SU-DHL-6 (cell line): ENCODE measurements at regions not wholly inside any gene's neighbourhood (a gene's known extent, or its start where the extent isn't known, plus 50 kb on each side); places are given as distances from the start of the nearest gene placed in this dataset.
"Not testable (repeated sequence)": the region's sequence is repeated elsewhere in the genome, so short reads cannot be mapped to it uniquely, and the experiment has no call there.

Source experiments
- H2AFZ ChIP-seq: fragments of 200-600 bp; sonication (generic); 2 replicates; pipeline ENCODE4 v1.6.1; 2014; ENCODE audit warnings: low read depth, mild to moderate bottlenecking, moderate library complexity, mixed read lengths, antibody characterized with exemption, low read length; ENCODE audit not compliant: severe bottlenecking
- H3F3A ChIP-seq: fragments of 200-600 bp; shearing (Covaris generic); 2 replicates; pipeline ENCODE4 v1.6.0; 2016; ENCODE audit warnings: antibody characterized with exemption, mild to moderate bottlenecking; ENCODE audit not compliant: insufficient read depth
- H3K27ac ChIP-seq: fragments of 200-600 bp; sonication (generic); 2 replicates; pipeline ENCODE4 v1.5.1; 2016; ENCODE audit warnings: low read depth, mild to moderate bottlenecking, low read length, moderate library complexity, mixed read lengths
- H3K27me3 ChIP-seq: fragments of 200-600 bp; sonication (generic), shearing (Covaris generic); 2 replicates; pipeline ENCODE4 v1.6.0; 2014; ENCODE audit warnings: mild to moderate bottlenecking, low read length
- H3K36me3 ChIP-seq: fragments of 200-600 bp; sonication (generic); 2 replicates; pipeline ENCODE4 v1.6.1; 2014; ENCODE audit warnings: mild to moderate bottlenecking, low read length, mixed read lengths
- H3K4me2 ChIP-seq: fragments of 300-600, 200-600 bp; shearing (Covaris generic), sonication (generic); 2 replicates; pipeline ENCODE4 v1.6.0; 2014; ENCODE audit warnings: low read length, low read depth, mild to moderate bottlenecking; ENCODE audit not compliant: poor library complexity, severe bottlenecking
- H3K4me3 ChIP-seq: fragments of 200-600 bp; sonication (generic); 2 replicates; pipeline ENCODE4 v1.5.1; 2014; ENCODE audit warnings: antibody characterized with exemption, low read length, mild to moderate bottlenecking, mixed read lengths; ENCODE audit not compliant: insufficient read depth, poor library complexity, severe bottlenecking
- H3K79me2 ChIP-seq: fragments of 200-600 bp; sonication (generic); 2 replicates; pipeline ENCODE4 v1.6.1; 2014; ENCODE audit warnings: mild to moderate bottlenecking, low read length, moderate library complexity; ENCODE audit not compliant: insufficient read depth
- H3K9ac ChIP-seq: fragments of 200-600 bp; sonication (generic); 2 replicates; pipeline ENCODE4 v1.7.0; 2014; ENCODE audit warnings: mild to moderate bottlenecking, low read length
- H3K9me2 ChIP-seq: fragments of 200-600 bp; sonication (generic); replicated peaks from 2 replicates; pipeline ENCODE4 v1.6.1; 2014; ENCODE audit warnings: low read length; ENCODE audit not compliant: insufficient read depth
- H3K9me3 ChIP-seq: fragments of 200-600 bp; sonication (generic); 2 replicates; pipeline ENCODE4 v1.6.1; 2014; ENCODE audit warnings: low read length, mixed read lengths; ENCODE audit not compliant: insufficient read depth
- H4K20me1 ChIP-seq: fragments of 200-600 bp; sonication (generic); 2 replicates; pipeline ENCODE4 v1.6.1; 2014; ENCODE audit warnings: low read depth, mild to moderate bottlenecking, antibody characterized with exemption, low read length, moderate library complexity, mixed read lengths
- CTCF ChIP-seq: fragments of 200-600 bp; sonication (generic); IDR thresholded peaks from one replicate; pipeline ENCODE4 v1.5.1; 2017; ENCODE audit warnings: antibody characterized with exemption, mild to moderate bottlenecking, low read length, moderate library complexity; ENCODE audit not compliant: insufficient read depth, poor library complexity, severe bottlenecking
- EZH2phosphoT487 ChIP-seq: fragments of 200-600 bp; sonication (generic), shearing (Covaris generic); conservative IDR thresholded peaks from 2 replicates; pipeline ENCODE4 v1.6.1; 2018; ENCODE audit warnings: mild to moderate bottlenecking, antibody characterized with exemption, low read length, moderate library complexity, mixed read lengths

DNA sequence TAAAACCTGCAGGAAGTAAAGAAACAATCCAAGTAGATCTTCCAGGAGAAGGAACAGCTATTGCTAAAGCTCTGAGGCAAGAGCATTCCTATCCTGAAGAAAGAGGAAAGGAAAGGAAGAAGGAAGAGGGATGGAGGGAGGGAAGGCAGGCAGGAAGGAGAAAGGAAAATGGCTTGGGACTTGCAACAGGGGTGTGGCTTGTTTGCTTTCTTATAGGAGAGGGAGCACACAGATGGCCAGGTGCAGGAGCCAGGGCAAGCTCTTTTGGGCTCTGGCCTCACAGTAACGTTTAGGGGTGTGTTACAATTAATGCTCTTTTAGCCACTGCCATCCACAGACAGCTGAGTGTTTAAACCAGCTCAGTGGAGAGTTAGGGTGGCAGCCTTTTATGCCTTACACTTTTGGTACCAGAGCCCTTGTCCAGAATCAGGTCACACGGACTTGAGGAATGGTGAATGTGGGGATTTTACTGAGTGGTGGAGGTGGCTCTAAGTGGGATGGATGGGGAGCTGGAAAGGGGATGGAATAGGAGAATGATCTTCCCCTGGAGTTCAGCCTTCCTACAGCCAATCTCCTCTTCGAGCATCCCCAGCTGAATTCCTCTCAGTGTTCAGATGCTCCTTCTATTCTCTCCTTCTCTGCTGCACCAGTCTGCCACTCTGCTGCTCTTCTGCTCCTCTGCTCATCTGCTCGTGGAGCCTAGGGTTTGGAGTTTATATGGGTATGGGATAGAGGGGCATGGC, 108.7 kb upstream of the SLC39A10 start:
- no peak overlapping the region for H3K9ac ChIP-seq
- no peaks in the 10 kb centered on the region for H3F3A ChIP-seq
- no peaks in the 10 kb centered on the region for H3K36me3 ChIP-seq
- no peak for TF ChIP-seq EZH2phosphoT487
- no peaks in the 10 kb centered on the region for H3K27me3 ChIP-seq
- H3K27ac ChIP-seq: no peak overlapping the region
- H2AFZ ChIP-seq: no peak overlapping the region
- no peak overlapping the region for H3K4me2 ChIP-seq
- no peaks in the 10 kb centered on the region for H4K20me1 ChIP-seq
- H3K9me2 ChIP-seq: no peaks in the 10 kb centered on the region
- no peak overlapping the region for H3K4me3 ChIP-seq
- no peaks in the 10 kb centered on the region for H3K79me2 ChIP-seq
- no peaks in the 10 kb centered on the region for H3K9me3 ChIP-seq

DNA sequence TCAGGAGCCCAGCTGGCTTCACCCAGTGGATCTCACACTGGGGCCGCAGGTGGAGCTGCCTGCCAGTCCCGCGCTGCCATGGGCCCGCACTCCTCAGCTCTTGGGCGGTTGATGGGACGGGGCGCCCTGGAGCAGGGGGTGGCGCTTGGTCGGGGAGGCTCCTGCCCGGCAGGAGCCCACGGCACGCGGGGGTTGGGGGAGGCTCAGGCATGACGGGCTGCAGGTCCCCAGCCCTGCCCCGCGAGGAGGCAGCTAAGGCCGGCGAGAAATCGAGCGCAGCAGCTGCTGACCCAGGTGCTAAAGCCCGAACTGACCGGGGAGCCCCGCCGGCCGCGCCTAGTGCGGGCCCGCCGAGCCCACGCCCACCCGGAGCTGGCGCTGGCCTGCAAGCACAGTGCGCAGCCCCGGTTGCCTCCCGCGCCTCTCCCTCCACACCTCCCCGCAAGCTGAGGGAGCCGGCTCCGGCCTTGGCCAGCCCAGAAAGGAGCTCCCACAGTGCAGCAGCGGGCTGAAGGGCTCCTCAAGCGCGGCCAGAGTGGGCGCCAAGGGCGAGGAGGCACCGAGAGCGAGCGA, 109.7 kb upstream of the SLC39A10 start:
- H3K36me3 ChIP-seq, H3K27me3 ChIP-seq, H3K9ac ChIP-seq, H3K9me2 ChIP-seq, H3K79me2 ChIP-seq, H3K4me3 ChIP-seq, H3F3A ChIP-seq, H3K4me2 ChIP-seq, H4K20me1 ChIP-seq, H3K27ac ChIP-seq, H3K9me3 ChIP-seq, H2AFZ ChIP-seq: not testable (repeated sequence)

- no peaks in the 10 kb centered on the region for H3K27me3 ChIP-seq
- no peaks in the 10 kb centered on the region for H3K79me2 ChIP-seq
- no peak overlapping the region for H3K4me2 ChIP-seq
- H3K9me3 ChIP-seq: no peaks in the 10 kb centered on the region
- H3F3A ChIP-seq: no peaks in the 10 kb centered on the region
- no peak overlapping the region for H3K4me3 ChIP-seq
- TF ChIP-seq EZH2phosphoT487 (no peak), CTCF (no peak)
- H3K9me2 ChIP-seq: no peaks in the 10 kb centered on the region
- no peaks in the 10 kb centered on the region for H3K36me3 ChIP-seq
- no peaks in the 10 kb centered on the region for H4K20me1 ChIP-seq
- no peak overlapping the region for H3K27ac ChIP-seq
- H2AFZ ChIP-seq: no peak overlapping the region
- no peak overlapping the region for H3K9ac ChIP-seq
Measured at GRCh38 chr2:195545811-195546210, 111.2 kb upstream of the SLC39A10 start.

DNA sequence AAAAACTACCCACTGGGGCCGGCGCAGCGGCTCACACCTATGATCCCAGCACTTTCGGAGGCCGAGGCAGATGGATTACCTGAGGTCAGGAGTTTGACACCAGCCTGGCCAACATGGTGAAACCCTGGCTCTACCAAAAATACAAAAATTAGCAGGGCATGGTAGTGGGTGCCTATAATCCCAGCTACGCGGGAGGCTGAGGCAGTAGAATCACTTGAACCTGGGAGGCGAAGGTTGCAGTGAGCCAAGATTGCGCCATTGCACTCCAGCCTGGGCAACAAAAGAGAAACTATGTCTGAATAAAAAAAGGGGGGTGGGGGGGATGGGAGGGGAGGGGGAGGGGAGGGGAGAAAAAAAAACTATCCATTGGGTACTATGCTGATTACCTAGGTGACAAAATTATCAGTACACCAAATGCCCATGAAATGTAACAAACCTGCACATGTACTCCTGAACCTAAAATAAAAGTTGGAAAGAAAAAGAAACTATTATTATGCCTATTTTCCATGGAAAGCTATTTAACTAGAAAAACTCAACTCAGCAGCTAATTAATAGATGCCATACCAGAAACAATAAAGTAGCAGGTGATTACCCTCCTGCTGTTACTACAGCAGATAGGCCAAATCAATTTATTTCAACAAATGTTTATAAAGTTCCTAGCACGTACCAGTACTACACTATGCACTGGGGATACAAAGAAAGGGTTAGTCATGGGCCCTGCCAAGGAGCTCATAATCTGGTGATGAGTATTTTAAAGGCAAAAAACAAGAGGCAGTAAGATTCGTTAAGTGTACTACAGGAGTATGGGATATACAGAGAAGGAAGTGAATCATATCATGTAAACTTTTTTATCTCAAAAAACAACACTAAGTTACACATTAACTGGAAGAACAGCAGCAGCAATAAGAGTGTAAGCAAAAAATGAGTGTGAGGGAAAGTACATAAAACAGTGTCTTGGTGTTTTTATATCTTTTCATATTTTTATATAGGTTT, 112.8 kb upstream of the SLC39A10 start:
- Histone ChIP-seq H3F3A (no peaks in the 10 kb centered on the region), H3K4me3 (no peak overlapping the region), H3K79me2 (no peaks in the 10 kb centered on the region), H3K9ac (no peak overlapping the region), H4K20me1 (no peaks in the 10 kb centered on the region), H3K27ac (no peak overlapping the region), H3K9me3 (no peaks in the 10 kb centered on the region), H3K27me3 (no peaks in the 10 kb centered on the region), H3K4me2 (no peak overlapping the region), H2AFZ (no peak overlapping the region), H3K9me2 (no peaks in the 10 kb centered on the region), H3K36me3 (no peaks in the 10 kb centered on the region)
- TF ChIP-seq CTCF (no peak), EZH2phosphoT487 (no peak)
